IMR-90 (cell line): ENCODE measurements at regions not wholly inside any gene's neighbourhood (a gene's known extent, or its start where the extent isn't known, plus 50 kb on each side); places are given as distances from the start of the nearest gene placed in this dataset.
A peak's percentile ranks its signal among the peaks of the same experiment; 100 is the strongest.

Experiments used
- ATAC-seq: fragments of 200-7000 bp; cut with Tn5 transposase; 2 replicates; pipeline ENCODE4 v1.9.1; 2020; ENCODE audit warnings: low read depth, mild to moderate bottlenecking, moderate library complexity
- BruUV-seq: library from RNA; stranded (reverse); fragments of 400-500 nt; replicated peaks from 2 replicates; lab custom pipeline; 2021; lab: Mats Ljungman, UMichigan
- CTCF ChIA-PET: fragments of 300-600 bp; formaldehyde crosslinking; extraction: SDS; loops from one replicate; lab custom pipeline; 2021; ENCODE audit warnings: antibody characterized with exemption; lab: Yijun Ruan, JAX
- POLR2A ChIA-PET: fragments of 300-600 bp; sonication (Branson Sonifier 250); formaldehyde crosslinking; loops from one replicate; lab custom pipeline; 2022; ENCODE audit warnings: antibody characterized with exemption; ENCODE audit not compliant: unreplicated experiment; lab: Charles Lee
- DNase-seq: peaks from one replicate; pipeline ENCODE4 v3.0.0; 2013
- H2AFZ ChIP-seq: replicated peaks from 2 replicates; pipeline ENCODE3; 2013; ENCODE audit warnings: low read length, mild to moderate bottlenecking; ENCODE audit not compliant: poor library complexity
- H2AK5ac ChIP-seq: 2 replicates; pipeline ENCODE4 v1.6.1; 2013; ENCODE audit warnings: low read depth, low read length, inconsistent platforms
- H2AK9ac ChIP-seq: replicated peaks from 2 replicates; pipeline ENCODE3; 2013; ENCODE audit warnings: mild to moderate bottlenecking, low read depth, low read length, moderate library complexity; ENCODE audit not compliant: poor library complexity
- H2BK120ac ChIP-seq: 2 replicates; pipeline ENCODE4 v1.6.1; 2013; ENCODE audit warnings: low read depth, low read length, inconsistent platforms
- H2BK15ac ChIP-seq: 3 replicates; pipeline ENCODE4 v1.6.1; 2013; ENCODE audit warnings: low read depth, low read length, inconsistent platforms
- H2BK20ac ChIP-seq: 2 replicates; pipeline ENCODE4 v1.6.1; 2013; ENCODE audit warnings: low read depth, mild to moderate bottlenecking, inconsistent platforms, low read length, moderate library complexity
- H2BK5ac ChIP-seq: 2 replicates; pipeline ENCODE4 v1.6.1; 2013; ENCODE audit warnings: mild to moderate bottlenecking, low read depth, low read length, inconsistent platforms; ENCODE audit not compliant: poor library complexity, severe bottlenecking
- H3K14ac ChIP-seq: replicated peaks from 2 replicates; pipeline ENCODE4 v1.6.1; 2013; ENCODE audit warnings: low read depth, low read length, inconsistent platforms
- H3K18ac ChIP-seq: 2 replicates; pipeline ENCODE4 v1.6.1; 2013; ENCODE audit warnings: low read depth, low read length, control low read depth
- H3K23ac ChIP-seq: 2 replicates; pipeline ENCODE4 v1.6.1; 2013; ENCODE audit warnings: low read depth, low read length, inconsistent platforms
- H3K27ac ChIP-seq: 2 replicates; pipeline ENCODE4 v1.5.1; 2013; ENCODE audit warnings: mild to moderate bottlenecking, control low read depth, low read length; ENCODE audit not compliant: insufficient read depth
- H3K27me3 ChIP-seq: 2 replicates; pipeline ENCODE4 v1.6.1; 2013; ENCODE audit warnings: low read length; ENCODE audit not compliant: control insufficient read depth, insufficient read depth
- H3K36me3 ChIP-seq: 2 replicates; pipeline ENCODE4 v1.6.1; 2013; ENCODE audit warnings: low read length, mixed read lengths; ENCODE audit not compliant: control insufficient read depth, insufficient read depth
- H3K4ac ChIP-seq: 2 replicates; pipeline ENCODE4 v1.6.1; 2013; ENCODE audit warnings: low read depth, low read length, inconsistent platforms
- H3K4me1 ChIP-seq: 2 replicates; pipeline ENCODE4 v1.6.1; 2013; ENCODE audit warnings: low read length, mixed read lengths; ENCODE audit not compliant: control insufficient read depth, insufficient read depth
- H3K4me2 ChIP-seq: 2 replicates; pipeline ENCODE4 v1.6.1; 2013; ENCODE audit warnings: low read depth, mild to moderate bottlenecking, control low read depth, low read length, moderate library complexity
- H3K4me3 ChIP-seq: 2 replicates; pipeline ENCODE4 v1.5.1; 2013; ENCODE audit warnings: low read depth, mild to moderate bottlenecking, control low read depth, low read length, moderate library complexity; ENCODE audit not compliant: insufficient read depth
- H3K56ac ChIP-seq: 2 replicates; pipeline ENCODE4 v1.6.1; 2013; ENCODE audit warnings: low read length, inconsistent platforms; ENCODE audit not compliant: insufficient read depth; ENCODE audit errors: extremely low read depth
- H3K79me1 ChIP-seq, 2 experiments: 2 replicates each; pipeline ENCODE4 v1.6.1; 2013; ENCODE audit warnings: low read length in 2 of 2, inconsistent platforms in 1 of 2, low read depth in 1 of 2
- H3K9ac ChIP-seq: 2 replicates; pipeline ENCODE4 v1.6.1; 2013; ENCODE audit warnings: low read depth, low read length, control low read depth
- H3K9me1 ChIP-seq: 2 replicates; pipeline ENCODE4 v1.6.1; 2013; ENCODE audit warnings: low read length, inconsistent platforms; ENCODE audit not compliant: insufficient read depth
- H3K9me3 ChIP-seq: 2 replicates; pipeline ENCODE4 v1.6.1; 2013; ENCODE audit warnings: low read length; ENCODE audit not compliant: control insufficient read depth, insufficient read depth
- H4K20me1 ChIP-seq: 2 replicates; pipeline ENCODE4 v1.6.1; 2013; ENCODE audit warnings: low read length, inconsistent platforms; ENCODE audit not compliant: insufficient read depth
- H4K5ac ChIP-seq: 2 replicates; pipeline ENCODE4 v1.6.1; 2013; ENCODE audit warnings: mild to moderate bottlenecking, low read depth, low read length, control low read depth
- H4K8ac ChIP-seq, 2 experiments: 2 replicates each; pipeline ENCODE4 v1.6.1; 2013; ENCODE audit warnings: low read depth in 2 of 2, low read length in 2 of 2, control low read depth in 1 of 2, inconsistent platforms in 1 of 2
- H4K91ac ChIP-seq: 2 replicates; pipeline ENCODE4 v1.6.1; 2013; ENCODE audit warnings: low read depth, low read length, inconsistent platforms; ENCODE audit not compliant: insufficient read depth
- CEBPB ChIP-seq: IDR thresholded peaks from 2 replicates; pipeline ENCODE4 v1.6.1; 2012; ENCODE audit warnings: low read depth, low read length, improper control_type of control experiment
- CHD1 ChIP-seq: IDR thresholded peaks from 2 replicates; pipeline ENCODE4 v1.6.1; 2012; ENCODE audit warnings: low read depth, low read length, improper control_type of control experiment
- ELK1 ChIP-seq: fragments of 150-350 bp; IDR thresholded peaks from 2 replicates; pipeline ENCODE4 v1.6.1; 2016; ENCODE audit warnings: low read depth, mild to moderate bottlenecking, low read length, moderate library complexity, borderline replicate concordance
- FOS ChIP-seq: fragments of 150-350 bp; IDR thresholded peaks from 2 replicates; pipeline ENCODE4 v1.6.1; 2016; ENCODE audit warnings: low read depth, low read length
- MXI1 ChIP-seq: IDR thresholded peaks from 2 replicates; pipeline ENCODE4 v1.6.1; 2012; ENCODE audit warnings: low read depth, mild to moderate bottlenecking, low read length, moderate library complexity, borderline replicate concordance
- NFE2L2 ChIP-seq: fragments of 150-350 bp; IDR thresholded peaks from 2 replicates; pipeline ENCODE4 v1.6.1; 2016; ENCODE audit warnings: low read depth, mild to moderate bottlenecking, low read length
- POLR2A ChIP-seq: IDR thresholded peaks from 2 replicates; pipeline ENCODE4 v1.6.1; 2012; ENCODE audit warnings: mild to moderate bottlenecking, low read depth, low read length
- RAD21 ChIP-seq: IDR thresholded peaks from 2 replicates; pipeline ENCODE4 v1.6.1; 2012; ENCODE audit warnings: low read length, improper control_type of control experiment
- RCOR1 ChIP-seq: IDR thresholded peaks from 2 replicates; pipeline ENCODE4 v1.6.1; 2012; ENCODE audit warnings: mild to moderate bottlenecking, low read length, improper control_type of control experiment; ENCODE audit not compliant: insufficient replicate concordance
- RFX5 ChIP-seq: IDR thresholded peaks from 2 replicates; pipeline ENCODE4 v1.8.0; 2012; ENCODE audit warnings: low read depth, mild to moderate bottlenecking, low read length, moderate library complexity
- SMC3 ChIP-seq: fragments of 150-350 bp; IDR thresholded peaks from 2 replicates; pipeline ENCODE4 v1.6.1; 2016; ENCODE audit warnings: low read depth, mild to moderate bottlenecking, antibody characterized with exemption, low read length, moderate library complexity
- USF2 ChIP-seq: fragments of 150-350 bp; IDR thresholded peaks from 2 replicates; pipeline ENCODE4 v1.6.1; 2017; ENCODE audit warnings: mild to moderate bottlenecking, antibody characterized with exemption, low read length, low read depth
- WGBS, 2 experiments: methylation state at CpG; one replicate each; pipeline versions ENCODE4 v1.1.5 to v1.1.7; 2013; ENCODE audit warnings: missing lambda C conversion rate in 2 of 2; ENCODE audit not compliant: insufficient read length in 1 of 2; ENCODE audit errors: extremely low coverage in 2 of 2; 5-methylcytosine and 5-hydroxymethylcytosine counted together
- dilution Hi-C: fragments of 300-500 bp; cut with HindIII; formaldehyde crosslinking; loops from one replicate; pipeline ENCODE4 v1.14.3; 2018; ENCODE audit warnings: low sequenced_read_pairs; ENCODE audit not compliant: unreplicated experiment
- in situ Hi-C: fragments of 300-500 bp; cut with MboI; formaldehyde crosslinking; loops from 3 replicates; pipeline ENCODE4 v1.14.3; 2019; ENCODE audit warnings: low sequenced_read_pairs, inconsistent platforms, mixed read lengths
- intact Hi-C: fragments of 100-400 bp; cut with micrococcal nuclease; formaldehyde crosslinking; loops from 2 replicates; pipeline ENCODE4 v1.10.0; 2022
- TF ChIP-seq, protein P1 (sequence below): conservative IDR thresholded peaks from 2 replicates; pipeline ENCODE4 v1.5.1; 2012; ENCODE audit warnings: mild to moderate bottlenecking, low read depth, low read length, improper control_type of control experiment

DNA sequence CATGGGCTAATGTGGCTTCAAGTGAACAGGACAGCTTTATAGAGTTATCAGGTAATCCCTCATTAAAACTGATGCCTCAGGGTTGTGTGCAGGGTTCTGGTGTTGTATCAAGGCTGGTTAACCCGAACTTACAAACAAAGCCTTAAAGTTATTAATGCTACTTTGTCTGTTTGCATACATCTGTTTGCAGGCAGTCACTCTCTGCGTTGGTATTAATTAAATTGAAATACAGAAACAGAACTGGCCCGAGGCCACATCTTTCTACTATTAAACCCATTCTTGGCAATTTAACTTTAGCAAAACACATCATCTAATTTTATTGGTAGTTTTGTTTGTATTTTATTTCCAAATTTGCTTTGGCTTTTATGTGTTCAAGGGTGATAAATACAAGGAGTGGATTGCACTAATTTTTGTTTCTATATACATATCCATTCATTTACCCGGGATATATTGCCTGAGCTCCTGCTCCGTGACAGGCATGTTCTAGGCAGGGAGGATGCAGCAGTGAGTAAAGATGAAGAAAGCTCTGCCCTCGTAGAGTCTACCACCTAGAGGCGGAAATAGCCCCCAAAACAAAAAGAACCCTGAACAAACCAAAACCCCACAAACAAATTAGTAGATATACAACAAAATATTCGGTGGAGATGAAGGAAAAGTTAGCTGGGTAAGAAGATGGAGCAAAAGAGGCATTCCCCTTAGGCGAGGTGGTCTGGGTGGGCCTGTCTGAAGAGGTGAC, 164.2 kb downstream of the MACROH2A1 start:
- intact Hi-C loops, result no loop called here
- BruUV-seq, result no TSS peak
- CTCF ChIA-PET, result no interaction called here

More for the DNA sequence above, 164.2 kb downstream of the MACROH2A1 start:
- H3K56ac ChIP-seq, result no peak overlapping the region
- no peaks in the 10 kb centered on the region for H3K9me3 ChIP-seq
- no peak overlapping the region for H2AK9ac ChIP-seq
- H3K4me2 ChIP-seq, result no peak overlapping the region
- DNase-seq (no peak), ATAC-seq (no peak)
- no peak overlapping the region for H2AK5ac ChIP-seq
- no peak overlapping the region for H4K91ac ChIP-seq
- dilution Hi-C loops (no loop called here), in situ Hi-C loops (no loop called here)
- peaks cover 2% of the 10 kb centered on the region; the same call in 1 of the 2 replicates for H3K27me3 ChIP-seq
- H3K23ac ChIP-seq, result no peak overlapping the region
- WGBS, 2 experiments, result 86% methylated on average over 1 of the region's 9 CpGs; no CpG with 5 or more reads in 1 of the 2 experiments
- no peaks in the 10 kb centered on the region for H3K36me3 ChIP-seq
- no peak overlapping the region for H3K4me3 ChIP-seq
- H4K8ac ChIP-seq, result no peak overlapping the region
- POLR2A ChIA-PET, result no interaction called here
- no peak overlapping the region for H3K9ac ChIP-seq
- no peak overlapping the region for H2BK5ac ChIP-seq
- no peak overlapping the region for H3K27ac ChIP-seq
- H3K79me1 ChIP-seq, result no peaks in the 10 kb centered on the region; a peak in 1 of 4 replicates
- H3K4me1 ChIP-seq, result peaks cover 23% of the 10 kb centered on the region
- no peak overlapping the region for H2AFZ ChIP-seq
- no peak overlapping the region for H3K14ac ChIP-seq
- no peak overlapping the region for H2BK20ac ChIP-seq
- H2BK15ac ChIP-seq, result 0 out of 3 replicates have a peak overlapping the region, but pooled peaks have one; percentile 24
- H2BK120ac ChIP-seq, result no peak overlapping the region
- H3K18ac ChIP-seq, result no peak overlapping the region
- no peaks in the 10 kb centered on the region for H4K20me1 ChIP-seq
- H3K4ac ChIP-seq, result no peak overlapping the region
- peaks cover 6% of the 10 kb centered on the region for H3K9me1 ChIP-seq
- TF ChIP-seq SMC3 (no peak), MXI1 (no peak), RFX5 (no peak), ELK1 (no peak), FOS (no peak), NFE2L2 (no peak), RCOR1 (no peak), CHD1 (no peak), RAD21 (no peak), POLR2A (no peak), USF2 (no peak), CEBPB (no peak)
- TF ChIP-seq, protein P1, sequence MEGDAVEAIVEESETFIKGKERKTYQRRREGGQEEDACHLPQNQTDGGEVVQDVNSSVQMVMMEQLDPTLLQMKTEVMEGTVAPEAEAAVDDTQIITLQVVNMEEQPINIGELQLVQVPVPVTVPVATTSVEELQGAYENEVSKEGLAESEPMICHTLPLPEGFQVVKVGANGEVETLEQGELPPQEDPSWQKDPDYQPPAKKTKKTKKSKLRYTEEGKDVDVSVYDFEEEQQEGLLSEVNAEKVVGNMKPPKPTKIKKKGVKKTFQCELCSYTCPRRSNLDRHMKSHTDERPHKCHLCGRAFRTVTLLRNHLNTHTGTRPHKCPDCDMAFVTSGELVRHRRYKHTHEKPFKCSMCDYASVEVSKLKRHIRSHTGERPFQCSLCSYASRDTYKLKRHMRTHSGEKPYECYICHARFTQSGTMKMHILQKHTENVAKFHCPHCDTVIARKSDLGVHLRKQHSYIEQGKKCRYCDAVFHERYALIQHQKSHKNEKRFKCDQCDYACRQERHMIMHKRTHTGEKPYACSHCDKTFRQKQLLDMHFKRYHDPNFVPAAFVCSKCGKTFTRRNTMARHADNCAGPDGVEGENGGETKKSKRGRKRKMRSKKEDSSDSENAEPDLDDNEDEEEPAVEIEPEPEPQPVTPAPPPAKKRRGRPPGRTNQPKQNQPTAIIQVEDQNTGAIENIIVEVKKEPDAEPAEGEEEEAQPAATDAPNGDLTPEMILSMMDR, result no peak
- H4K5ac ChIP-seq, result no peak overlapping the region
